ENCODE measurements at regions not wholly inside any gene's neighbourhood (a gene's known extent, or its start where the extent isn't known, plus 50 kb on each side); places are given as distances from the start of the nearest gene placed in this dataset.

DNA sequence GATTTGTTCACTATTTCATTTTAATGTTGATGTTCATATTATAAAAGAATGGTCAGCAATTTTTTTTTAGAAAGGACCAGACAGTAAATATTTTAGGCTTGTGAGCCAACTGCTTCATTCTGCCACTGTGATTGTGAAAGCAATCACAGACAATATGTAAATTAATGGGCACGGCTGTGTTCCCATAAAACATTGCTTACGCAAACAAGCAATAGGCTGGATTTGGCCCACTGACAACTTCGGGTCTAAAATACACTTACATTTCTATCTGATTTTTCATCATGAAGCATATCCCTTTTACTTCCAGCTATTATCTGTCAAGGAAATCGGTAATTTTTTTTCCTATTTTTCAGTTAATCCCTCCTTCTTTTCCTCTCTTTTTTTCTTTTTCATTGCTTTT, 182.2 kb upstream of the CDH2 start:
- no peaks in the 10 kb centered on the region for H3K27me3 ChIP-seq (ENCODE audit: insufficient read depth, low read length, poor library complexity)
- no peaks in the 10 kb centered on the region for H3K4me1 ChIP-seq (ENCODE audit: insufficient read depth, low read length)
- no peak for TF ChIP-seq EZH2 (IDR thresholded peaks at IDR 0.05; ENCODE audit: borderline replicate concordance, low read depth, low read length, severe bottlenecking)
- TF ChIP-seq, protein P1, sequence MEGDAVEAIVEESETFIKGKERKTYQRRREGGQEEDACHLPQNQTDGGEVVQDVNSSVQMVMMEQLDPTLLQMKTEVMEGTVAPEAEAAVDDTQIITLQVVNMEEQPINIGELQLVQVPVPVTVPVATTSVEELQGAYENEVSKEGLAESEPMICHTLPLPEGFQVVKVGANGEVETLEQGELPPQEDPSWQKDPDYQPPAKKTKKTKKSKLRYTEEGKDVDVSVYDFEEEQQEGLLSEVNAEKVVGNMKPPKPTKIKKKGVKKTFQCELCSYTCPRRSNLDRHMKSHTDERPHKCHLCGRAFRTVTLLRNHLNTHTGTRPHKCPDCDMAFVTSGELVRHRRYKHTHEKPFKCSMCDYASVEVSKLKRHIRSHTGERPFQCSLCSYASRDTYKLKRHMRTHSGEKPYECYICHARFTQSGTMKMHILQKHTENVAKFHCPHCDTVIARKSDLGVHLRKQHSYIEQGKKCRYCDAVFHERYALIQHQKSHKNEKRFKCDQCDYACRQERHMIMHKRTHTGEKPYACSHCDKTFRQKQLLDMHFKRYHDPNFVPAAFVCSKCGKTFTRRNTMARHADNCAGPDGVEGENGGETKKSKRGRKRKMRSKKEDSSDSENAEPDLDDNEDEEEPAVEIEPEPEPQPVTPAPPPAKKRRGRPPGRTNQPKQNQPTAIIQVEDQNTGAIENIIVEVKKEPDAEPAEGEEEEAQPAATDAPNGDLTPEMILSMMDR (IDR thresholded peaks at IDR 0.05; ENCODE audit: borderline replicate concordance, extremely low read depth, low read length, poor library complexity, severe bottlenecking), result no peak
- H2AFZ ChIP-seq (ENCODE audit: low read depth, low read length), result no peak overlapping the region
- no peak overlapping the region for H3K4me2 ChIP-seq (ENCODE audit: insufficient read depth, low read length)
- no peak overlapping the region for H3K9ac ChIP-seq (ENCODE audit: low read depth, low read length)
- no peak overlapping the region for H3K27ac ChIP-seq (ENCODE audit: low read length)
- no peaks in the 10 kb centered on the region for H3K79me2 ChIP-seq (ENCODE audit: insufficient read depth, low read length)
- H4K20me1 ChIP-seq (ENCODE audit: insufficient read depth, low read length), result no peaks in the 10 kb centered on the region
- no peaks in the 10 kb centered on the region for H3K36me3 ChIP-seq (ENCODE audit: insufficient read depth, low read length)
- ATAC-seq (ENCODE audit: insufficient read depth, low read depth) (no peak), DNase-seq (no peak)
- H3K4me3 ChIP-seq (ENCODE audit: low read depth in 1 of 2, low read length in 2 of 2), result no peak overlapping the region
- H3K9me3 ChIP-seq (ENCODE audit: insufficient read depth, low read length, severe bottlenecking), result no peaks in the 10 kb centered on the region

DNA sequence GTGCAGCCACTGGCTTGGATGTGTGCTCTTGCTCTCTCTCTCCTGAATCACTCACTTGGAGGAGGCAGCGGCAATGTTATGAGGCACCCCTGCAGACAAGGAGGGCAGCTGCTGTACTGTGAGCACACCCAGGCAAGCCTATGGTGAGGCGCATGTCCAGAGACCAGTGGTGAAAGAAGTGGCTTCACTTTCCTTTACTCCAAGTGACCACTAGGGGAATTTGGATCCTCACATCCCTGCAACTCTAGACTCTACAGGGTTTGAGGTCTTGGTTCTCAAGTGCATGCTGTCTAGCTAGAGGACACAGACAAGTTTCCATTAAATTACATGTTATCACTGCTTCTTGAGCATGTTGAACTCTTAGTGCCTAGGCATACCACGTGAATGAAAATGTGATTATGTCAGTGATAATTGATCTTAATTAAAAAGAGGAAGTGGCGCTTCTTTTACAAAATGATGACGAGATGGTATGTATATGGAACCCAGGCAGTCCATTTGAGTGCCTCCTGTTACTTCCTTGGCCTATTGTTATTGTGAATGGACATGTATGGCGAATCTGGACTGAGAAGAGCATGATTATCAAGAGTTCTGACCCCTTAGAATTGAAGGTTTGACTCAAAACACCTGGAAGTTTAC, 181.0 kb upstream of the CDH2 start:
- Histone ChIP-seq H3K27ac (ENCODE audit: low read length) (no peak overlapping the region), H3K4me3 (ENCODE audit: low read depth in 1 of 2, low read length in 2 of 2) (no peak overlapping the region), H3K4me2 (ENCODE audit: insufficient read depth, low read length) (no peak overlapping the region), H3K36me3 (ENCODE audit: insufficient read depth, low read length) (no peaks in the 10 kb centered on the region), H3K4me1 (ENCODE audit: insufficient read depth, low read length) (no peaks in the 10 kb centered on the region), H3K79me2 (ENCODE audit: insufficient read depth, low read length) (no peaks in the 10 kb centered on the region), H2AFZ (ENCODE audit: low read depth, low read length) (no peak overlapping the region), H3K9ac (ENCODE audit: low read depth, low read length) (no peak overlapping the region), H4K20me1 (ENCODE audit: insufficient read depth, low read length) (no peaks in the 10 kb centered on the region), H3K9me3 (ENCODE audit: insufficient read depth, low read length, severe bottlenecking) (no peaks in the 10 kb centered on the region), H3K27me3 (ENCODE audit: insufficient read depth, low read length, poor library complexity) (no peaks in the 10 kb centered on the region)
- DNase-seq, result no peak
- TF ChIP-seq, protein P1 (IDR thresholded peaks at IDR 0.05; ENCODE audit: borderline replicate concordance, extremely low read depth, low read length, poor library complexity, severe bottlenecking), result peak; percentile 26
- TF ChIP-seq EZH2 (IDR thresholded peaks at IDR 0.05; ENCODE audit: borderline replicate concordance, low read depth, low read length, severe bottlenecking), result no peak
- ATAC-seq (ENCODE audit: insufficient read depth, low read depth), result peak; percentile 31; the same call in 1 of the 3 replicates

DNA sequence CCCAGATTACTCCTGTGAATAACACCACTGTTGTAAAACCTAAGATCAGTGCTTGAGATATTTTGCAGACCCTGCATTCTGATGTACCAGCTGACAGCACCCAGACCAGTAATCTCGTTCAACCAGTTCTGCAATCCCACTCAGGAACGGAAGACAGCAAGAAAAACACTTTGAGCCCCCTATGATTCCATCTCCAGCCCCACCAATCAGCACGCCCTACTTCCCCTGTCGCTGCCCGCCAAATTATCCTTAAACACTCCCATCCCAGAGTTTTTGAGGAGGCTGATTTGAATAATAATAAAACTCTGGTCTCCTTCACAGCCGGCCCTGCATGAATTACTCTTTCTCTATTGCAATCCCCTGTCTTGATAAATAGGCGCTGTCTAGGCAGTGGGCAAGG, 173.9 kb upstream of the CDH2 start:
- Histone ChIP-seq H3K4me1 (ENCODE audit: insufficient read depth, low read length) (no peaks in the 10 kb centered on the region), H4K20me1 (ENCODE audit: insufficient read depth, low read length) (no peaks in the 10 kb centered on the region), H3K9ac (ENCODE audit: low read depth, low read length) (no peak overlapping the region), H3K4me3 (ENCODE audit: low read depth in 1 of 2, low read length in 2 of 2) (no peak overlapping the region), H3K27ac (ENCODE audit: low read length) (no peak overlapping the region), H3K4me2 (ENCODE audit: insufficient read depth, low read length) (no peak overlapping the region), H3K27me3 (ENCODE audit: insufficient read depth, low read length, poor library complexity) (no peaks in the 10 kb centered on the region), H3K36me3 (ENCODE audit: insufficient read depth, low read length) (no peaks in the 10 kb centered on the region), H3K79me2 (ENCODE audit: insufficient read depth, low read length) (no peaks in the 10 kb centered on the region), H3K9me3 (ENCODE audit: insufficient read depth, low read length, severe bottlenecking) (no peaks in the 10 kb centered on the region), H2AFZ (ENCODE audit: low read depth, low read length) (no peak overlapping the region)
- TF ChIP-seq, protein P1 (IDR thresholded peaks at IDR 0.05; ENCODE audit: borderline replicate concordance, extremely low read depth, low read length, poor library complexity, severe bottlenecking), result no peak
- TF ChIP-seq EZH2 (IDR thresholded peaks at IDR 0.05; ENCODE audit: borderline replicate concordance, low read depth, low read length, severe bottlenecking), result no peak
- DNase-seq (no peak), ATAC-seq (ENCODE audit: insufficient read depth, low read depth) (no peak)
